Esophagus squamous epithelium (tissue), 4 donors: ENCODE measurements at regions not wholly inside any gene's neighbourhood (a gene's known extent, or its start where the extent isn't known, plus 50 kb on each side); places are given as distances from the start of the nearest gene placed in this dataset.

Source experiments
- POLR2A ChIP-seq, 4 donors: fragments of 450-650 bp; IDR thresholded peaks; one replicate each; pipeline ENCODE4 v1.6.1; 2017; ENCODE audit warnings: antibody characterized with exemption in 4 of 4, mild to moderate bottlenecking in 4 of 4, moderate library complexity in 3 of 4
- TF ChIP-seq, protein P1 (sequence below), 6 experiments: fragments of 450-650 bp in 4 of 6; fragments of 200-600 bp in 2 of 6; sonication (generic) in 2 of 6; IDR thresholded peaks; one replicate each; pipeline ENCODE4 v1.5.1; 2016 to 2019; ENCODE audit warnings: antibody characterized with exemption in 6 of 6, mild to moderate bottlenecking in 4 of 6, moderate library complexity in 4 of 6

DNA sequence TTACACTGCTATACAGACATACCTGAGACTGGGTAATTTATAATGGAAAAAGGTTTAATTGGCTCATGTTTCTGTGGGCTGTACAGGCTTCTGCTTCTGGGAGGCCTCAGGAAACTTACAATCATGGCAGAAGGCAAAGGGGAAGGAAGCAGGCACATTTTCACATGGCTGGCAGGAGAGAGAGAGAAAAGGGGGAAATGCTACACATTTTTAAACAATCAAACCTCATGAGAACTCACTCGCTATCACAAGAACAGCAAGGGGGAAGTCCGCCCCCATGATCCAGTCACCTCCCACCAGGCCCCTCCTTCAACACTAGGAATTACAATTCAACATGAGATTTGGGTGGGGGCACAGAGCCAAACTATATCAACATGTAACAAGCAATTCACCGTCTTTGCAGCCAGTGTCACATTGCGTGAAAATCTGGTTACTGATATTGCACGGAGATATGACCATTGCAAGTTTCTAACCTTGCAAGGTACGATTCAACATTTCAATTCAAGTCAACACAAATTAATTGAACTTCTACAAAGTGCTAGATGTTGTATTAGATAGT is 61.7 kb upstream of the RELL1 start:
- TF ChIP-seq POLR2A (IDR thresholded peaks at IDR 0.05) = no peak
- TF ChIP-seq, protein P1, sequence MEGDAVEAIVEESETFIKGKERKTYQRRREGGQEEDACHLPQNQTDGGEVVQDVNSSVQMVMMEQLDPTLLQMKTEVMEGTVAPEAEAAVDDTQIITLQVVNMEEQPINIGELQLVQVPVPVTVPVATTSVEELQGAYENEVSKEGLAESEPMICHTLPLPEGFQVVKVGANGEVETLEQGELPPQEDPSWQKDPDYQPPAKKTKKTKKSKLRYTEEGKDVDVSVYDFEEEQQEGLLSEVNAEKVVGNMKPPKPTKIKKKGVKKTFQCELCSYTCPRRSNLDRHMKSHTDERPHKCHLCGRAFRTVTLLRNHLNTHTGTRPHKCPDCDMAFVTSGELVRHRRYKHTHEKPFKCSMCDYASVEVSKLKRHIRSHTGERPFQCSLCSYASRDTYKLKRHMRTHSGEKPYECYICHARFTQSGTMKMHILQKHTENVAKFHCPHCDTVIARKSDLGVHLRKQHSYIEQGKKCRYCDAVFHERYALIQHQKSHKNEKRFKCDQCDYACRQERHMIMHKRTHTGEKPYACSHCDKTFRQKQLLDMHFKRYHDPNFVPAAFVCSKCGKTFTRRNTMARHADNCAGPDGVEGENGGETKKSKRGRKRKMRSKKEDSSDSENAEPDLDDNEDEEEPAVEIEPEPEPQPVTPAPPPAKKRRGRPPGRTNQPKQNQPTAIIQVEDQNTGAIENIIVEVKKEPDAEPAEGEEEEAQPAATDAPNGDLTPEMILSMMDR (IDR thresholded peaks at IDR 0.05) = no peak
